ENCODE measurements at regions not wholly inside any gene's neighbourhood (a gene's known extent, or its start where the extent isn't known, plus 50 kb on each side); places are given as distances from the start of the nearest gene placed in this dataset.
"Not testable (repeated sequence)": the region's sequence is repeated elsewhere in the genome, so short reads cannot be mapped to it uniquely, and the experiment has no call there.

DNA sequence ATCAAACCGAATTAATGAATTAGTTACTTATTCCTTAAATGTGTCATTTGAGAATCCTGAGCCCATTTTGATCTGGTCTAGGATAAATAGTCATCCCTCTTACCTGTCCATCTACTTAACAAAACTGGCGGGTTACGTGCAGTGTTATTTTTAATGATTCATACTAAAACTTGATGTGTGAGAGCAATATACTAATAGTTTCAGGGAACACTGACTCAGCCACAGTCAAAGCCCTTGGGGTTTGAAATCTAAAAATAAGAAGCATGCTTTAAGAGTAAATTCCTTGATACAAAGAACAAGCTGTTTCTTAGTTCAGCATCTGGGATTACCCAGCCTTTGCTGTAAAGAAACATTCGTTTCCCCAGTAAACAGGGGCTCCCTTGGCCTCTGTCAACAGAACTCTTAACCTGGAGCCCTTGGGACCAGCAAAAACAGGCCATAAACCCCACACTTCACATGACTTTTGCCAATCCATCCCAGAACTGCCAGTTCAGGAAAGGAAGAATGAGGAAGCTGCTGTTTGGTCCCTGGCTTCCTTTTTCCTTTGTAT lies 370.6 kb upstream of the IGFBP3 start:
- in situ Hi-C loops (cut with HindIII; ENCODE audit: low sequenced_read_pairs), result no loop called here

DNA sequence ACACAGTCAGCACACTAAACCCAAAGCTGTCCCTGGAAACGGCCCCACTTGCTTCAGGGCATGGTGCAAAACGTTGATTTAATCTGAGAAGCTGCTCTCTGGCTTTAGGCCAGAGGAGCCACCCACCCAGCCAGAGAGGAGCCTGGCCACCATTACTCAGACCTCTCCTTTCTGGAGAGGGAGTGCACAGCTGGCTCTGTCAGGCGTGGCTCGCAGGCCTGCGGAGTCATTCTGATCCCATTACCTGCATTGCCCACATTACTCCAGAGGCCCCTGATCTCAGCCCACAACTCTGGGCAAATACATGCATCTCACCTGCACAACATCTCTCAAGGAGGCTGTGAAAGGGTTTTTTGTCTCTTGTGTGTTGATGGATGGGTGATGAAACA lies 370.0 kb upstream of the IGFBP3 start:
- in situ Hi-C loops (cut with HindIII; ENCODE audit: low sequenced_read_pairs), result no loop called here

DNA sequence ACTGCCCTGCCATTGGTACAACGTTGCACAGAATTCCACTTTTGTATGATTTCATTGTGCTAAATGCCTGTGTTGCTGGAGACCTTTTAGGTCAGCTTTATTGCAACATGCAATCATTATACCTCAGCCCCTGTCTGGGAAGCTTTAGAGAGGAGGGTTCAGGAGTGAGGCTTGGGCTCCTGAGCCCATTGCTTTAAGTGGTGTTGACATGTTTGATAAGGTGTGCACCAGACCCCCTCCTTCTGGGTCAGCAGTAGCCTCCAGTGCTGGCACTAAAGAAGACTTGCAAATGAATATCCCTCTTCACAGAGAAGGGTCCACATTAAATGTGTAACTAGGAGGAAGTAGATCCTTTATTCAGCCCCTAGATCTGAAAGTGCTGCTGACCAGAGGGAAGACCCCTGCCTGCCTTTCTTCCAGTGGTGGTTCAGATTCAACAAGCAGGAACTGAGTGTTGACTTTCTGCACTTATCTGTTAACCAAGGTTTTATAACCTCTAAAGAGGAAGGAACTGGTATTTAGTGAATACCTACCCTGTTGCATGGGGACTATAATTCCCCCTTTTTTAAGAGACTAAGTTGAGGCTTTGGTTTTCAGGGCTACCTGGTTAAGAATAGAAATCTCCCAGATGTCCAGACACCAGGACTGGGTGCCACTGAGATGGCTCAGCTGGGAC lies 369.4 kb upstream of the IGFBP3 start:
- in situ Hi-C loops (cut with HindIII; ENCODE audit: low sequenced_read_pairs), result no loop called here

DNA sequence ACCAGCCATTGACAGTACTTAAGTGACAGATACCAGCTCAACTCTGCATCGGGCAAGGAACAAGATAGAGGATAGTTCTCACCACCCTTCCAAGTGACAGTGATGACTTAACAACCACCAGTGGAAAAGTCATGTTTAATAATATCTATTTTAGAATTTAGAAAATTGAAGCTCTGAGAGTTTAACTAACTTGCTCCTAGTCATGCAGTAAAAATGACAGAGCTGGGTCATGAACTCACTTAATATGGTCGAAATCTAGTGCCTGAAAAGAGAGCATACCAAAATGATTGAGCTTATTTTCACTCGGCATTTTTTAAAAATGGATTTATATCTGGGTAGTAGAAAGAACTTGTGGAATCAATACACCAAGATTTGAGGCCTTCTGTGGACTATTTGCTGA lies 367.8 kb upstream of the IGFBP3 start:
- in situ Hi-C loops (cut with HindIII; ENCODE audit: low sequenced_read_pairs), result no loop called here

DNA sequence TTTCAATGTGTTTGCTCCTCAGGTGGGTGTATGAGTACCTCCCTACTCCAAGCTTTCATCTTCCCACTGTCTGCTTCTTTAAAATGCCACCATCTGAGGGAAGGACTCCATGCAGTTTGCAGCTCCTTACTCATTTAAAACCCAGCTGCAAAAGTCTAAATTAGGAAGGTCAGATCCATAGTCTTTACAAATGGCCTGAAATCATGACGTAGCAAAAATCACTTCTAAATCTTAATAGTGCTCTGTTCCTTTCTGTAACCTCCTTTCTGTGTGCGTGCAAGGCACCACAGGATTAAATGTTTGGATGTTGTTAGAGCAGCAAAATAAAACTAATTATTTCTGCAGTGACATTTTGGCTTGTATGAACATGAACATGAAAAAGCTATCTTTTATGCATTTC lies 366.9 kb upstream of the IGFBP3 start:
- in situ Hi-C loops (cut with HindIII; ENCODE audit: low sequenced_read_pairs), result no loop called here

DNA sequence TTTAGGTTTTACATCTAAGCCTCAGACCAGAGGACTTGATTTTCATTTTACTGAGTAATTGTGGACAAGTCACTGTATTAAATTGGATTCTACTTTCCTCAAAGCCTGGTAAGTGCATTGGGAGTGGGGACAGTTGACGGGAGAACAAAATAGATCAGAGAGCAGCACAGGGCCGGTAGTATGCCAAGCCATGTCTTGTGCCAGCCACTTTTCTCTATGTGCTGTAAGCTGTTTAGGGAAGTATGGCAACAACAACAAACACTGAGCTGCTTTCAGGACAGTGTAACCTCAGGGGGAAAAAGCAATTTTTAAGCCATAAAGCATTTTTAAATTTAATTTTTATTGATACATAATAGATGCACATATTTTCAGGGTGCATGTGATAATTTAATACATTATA lies 365.9 kb upstream of the IGFBP3 start:
- in situ Hi-C loops (cut with HindIII; ENCODE audit: low sequenced_read_pairs), result no loop called here

DNA sequence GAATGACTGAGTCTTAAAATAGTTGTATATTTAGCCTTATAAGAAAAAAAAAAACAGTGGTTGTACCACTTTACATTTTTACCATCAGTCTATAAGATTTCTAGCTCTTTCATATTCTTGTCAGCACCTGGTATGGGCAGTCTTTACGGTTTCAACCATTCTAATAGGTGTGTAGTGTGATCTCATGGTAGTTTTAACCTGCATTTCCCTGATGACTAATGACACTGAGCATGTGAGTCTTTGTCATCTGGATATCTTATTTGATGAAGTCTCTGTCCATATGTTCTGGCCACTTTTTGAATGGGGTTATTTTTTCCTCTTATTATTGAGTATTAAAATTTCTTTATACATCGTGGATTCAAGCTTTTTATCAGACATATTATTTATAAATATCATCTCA lies 365.3 kb upstream of the IGFBP3 start:
- in situ Hi-C loops (cut with HindIII; ENCODE audit: low sequenced_read_pairs), result no loop called here

DNA sequence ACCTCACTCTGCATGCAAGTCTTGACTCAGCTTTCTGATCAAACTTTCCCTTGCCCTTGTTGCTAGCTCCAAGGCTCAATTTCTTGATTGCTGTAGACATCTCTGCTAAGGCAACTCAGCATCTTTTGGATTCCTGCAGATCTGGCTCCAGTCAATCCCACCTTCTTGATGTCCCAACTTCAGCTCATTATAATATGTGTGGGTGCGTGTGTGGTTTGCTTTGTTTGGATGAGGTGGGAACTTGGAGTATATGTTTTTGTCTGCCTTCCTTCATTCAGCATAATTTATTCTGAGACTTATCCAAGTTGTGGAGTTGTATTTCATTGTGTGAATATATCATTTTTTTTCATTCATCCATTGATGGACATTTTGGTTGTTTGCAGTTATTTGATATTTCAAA lies 364.8 kb upstream of the IGFBP3 start:
- in situ Hi-C loops (cut with HindIII; ENCODE audit: low sequenced_read_pairs), result no loop called here

DNA sequence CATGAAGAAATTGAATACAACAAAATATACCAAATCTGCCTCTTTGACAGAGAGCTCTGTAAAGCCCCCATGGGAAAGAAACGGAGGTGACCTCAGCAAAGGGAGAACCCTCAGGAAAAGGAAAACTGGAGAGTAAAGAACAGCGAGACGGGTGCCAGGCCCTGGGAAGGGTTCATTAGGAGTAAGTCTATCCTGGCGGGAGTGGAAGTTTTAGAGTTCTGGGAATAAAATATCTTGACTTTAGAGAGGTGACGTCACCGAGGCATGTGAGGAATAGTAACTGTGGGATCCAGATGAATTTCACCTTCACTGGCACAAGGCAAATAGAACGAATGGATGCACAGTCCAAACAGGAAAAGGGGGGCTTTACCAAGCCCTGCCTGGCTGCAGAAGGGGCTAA lies 362.8 kb upstream of the IGFBP3 start:
- in situ Hi-C loops (cut with HindIII; ENCODE audit: low sequenced_read_pairs), result no loop called here

DNA sequence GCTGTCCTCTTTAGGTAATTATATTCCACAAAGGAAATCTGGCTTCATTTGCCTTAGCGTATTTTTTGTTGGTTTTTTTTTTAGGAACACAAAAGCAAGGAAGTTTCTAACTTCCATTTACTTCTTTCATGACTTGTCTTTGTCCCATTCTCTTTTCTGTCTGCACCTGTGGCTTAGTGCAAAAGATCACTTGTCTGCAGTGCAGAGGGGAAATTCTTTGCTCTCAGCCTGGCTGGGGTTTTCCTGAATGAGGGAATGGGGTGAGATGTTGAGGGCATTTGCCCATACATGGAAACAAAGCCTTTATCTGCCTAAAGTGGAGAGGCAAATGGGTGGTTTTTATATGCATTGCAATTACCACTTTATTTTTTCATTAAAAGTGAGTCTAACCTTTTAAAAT lies 361.1 kb upstream of the IGFBP3 start:
- in situ Hi-C loops (cut with HindIII; ENCODE audit: low sequenced_read_pairs), result no loop called here

DNA sequence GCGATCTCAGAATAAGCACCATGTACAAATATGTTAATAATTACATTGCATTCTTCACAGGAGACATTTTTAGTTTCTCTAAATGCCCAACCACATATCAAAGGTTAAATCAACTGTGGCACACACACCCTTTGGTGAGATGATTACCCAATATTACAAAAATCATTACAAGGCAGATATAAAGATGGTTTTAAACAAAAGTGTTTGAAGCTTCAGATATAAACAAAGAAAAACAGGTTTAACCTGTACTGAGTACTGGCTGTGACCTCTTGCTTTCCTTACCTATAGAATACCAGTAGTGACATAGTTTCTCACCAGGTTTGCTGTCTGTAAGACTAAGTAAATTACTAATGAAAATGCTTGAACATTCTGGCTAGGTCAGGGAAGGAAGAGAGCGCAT lies 360.0 kb upstream of the IGFBP3 start:
- in situ Hi-C loops (cut with HindIII; ENCODE audit: low sequenced_read_pairs), result no loop called here

DNA sequence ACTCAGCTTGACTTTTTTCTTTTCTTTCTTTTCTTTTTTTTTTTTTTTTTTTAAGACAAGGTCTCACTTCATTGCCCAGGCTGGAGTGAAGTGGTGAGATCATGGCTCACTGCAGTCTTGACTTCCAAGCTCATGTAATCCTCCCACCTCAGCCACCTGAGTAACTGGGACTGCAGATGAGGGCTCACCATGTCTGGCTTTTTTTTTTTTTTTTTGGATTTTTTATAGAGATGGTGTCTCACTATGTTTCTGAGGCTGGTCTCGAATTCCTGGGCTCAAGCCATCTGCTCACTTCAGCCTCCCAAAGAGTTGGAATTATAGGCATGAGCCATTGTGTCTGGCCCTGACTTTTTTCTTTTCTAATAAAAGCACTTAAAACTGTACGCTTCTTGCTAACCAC lies 358.2 kb upstream of the IGFBP3 start:
- in situ Hi-C loops (cut with HindIII; ENCODE audit: low sequenced_read_pairs), result no loop called here

DNA sequence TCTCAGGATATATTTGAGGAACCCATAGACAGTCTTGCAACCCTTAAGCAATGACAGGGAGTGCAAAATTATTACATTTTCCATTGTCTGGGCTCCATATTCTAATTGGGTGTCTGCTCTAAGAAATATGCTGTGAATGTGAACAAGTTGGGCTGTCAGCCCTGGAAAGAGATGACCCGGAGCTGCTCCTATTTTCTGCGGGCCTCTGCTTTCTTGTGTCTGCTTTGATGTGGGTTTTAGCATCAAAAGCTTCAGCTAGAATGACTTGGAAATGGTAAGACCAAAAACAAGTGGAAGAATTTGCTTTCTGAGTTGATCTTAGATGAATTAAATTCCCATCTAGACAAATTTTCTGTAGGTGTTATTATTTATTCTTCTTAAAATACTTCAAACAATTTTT lies 343.6 kb upstream of the IGFBP3 start:
- in situ Hi-C loops (cut with HindIII; ENCODE audit: low sequenced_read_pairs), result no loop called here

DNA sequence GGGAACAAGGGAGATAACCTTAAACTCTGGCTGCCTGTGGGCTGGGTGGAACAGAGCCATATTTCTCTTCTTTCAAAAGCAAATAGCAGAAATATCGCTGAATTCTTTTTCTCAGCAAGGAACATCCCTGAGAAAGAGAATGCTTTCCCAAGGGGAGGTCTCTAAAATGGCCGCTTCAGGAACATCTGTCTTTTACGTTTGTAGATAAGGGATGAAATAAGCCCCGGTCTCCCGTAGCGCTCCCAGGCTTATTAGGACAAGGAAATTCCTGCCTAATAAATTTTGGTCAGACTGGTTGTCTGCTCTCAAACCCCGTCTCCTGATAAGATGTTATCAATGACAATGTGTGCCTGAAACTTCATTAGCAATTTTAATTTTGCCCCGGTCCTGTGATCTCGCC lies 340.6 kb upstream of the IGFBP3 start:
- in situ Hi-C loops (cut with HindIII; ENCODE audit: low sequenced_read_pairs), result not testable (repeated sequence)

DNA sequence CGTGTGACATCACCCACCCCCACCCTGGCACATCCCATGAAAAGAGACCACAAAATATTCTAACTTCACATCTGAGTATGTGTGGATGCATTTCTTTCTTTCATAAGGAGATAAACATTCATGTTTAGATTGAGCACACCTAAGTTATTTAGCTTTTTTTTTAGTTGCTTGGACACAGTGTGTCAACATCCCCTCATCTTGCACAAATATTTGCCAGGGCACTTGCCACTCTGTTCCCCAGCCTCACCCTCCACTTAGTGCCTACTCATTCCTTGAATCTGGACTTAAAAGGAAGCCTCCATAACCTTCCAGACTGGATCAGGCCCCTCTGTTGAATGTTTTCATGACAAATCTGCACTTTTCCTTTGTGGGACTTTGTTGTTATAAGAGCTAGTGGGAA lies 338.9 kb upstream of the IGFBP3 start:
- in situ Hi-C loops (cut with HindIII; ENCODE audit: low sequenced_read_pairs), result no loop called here

DNA sequence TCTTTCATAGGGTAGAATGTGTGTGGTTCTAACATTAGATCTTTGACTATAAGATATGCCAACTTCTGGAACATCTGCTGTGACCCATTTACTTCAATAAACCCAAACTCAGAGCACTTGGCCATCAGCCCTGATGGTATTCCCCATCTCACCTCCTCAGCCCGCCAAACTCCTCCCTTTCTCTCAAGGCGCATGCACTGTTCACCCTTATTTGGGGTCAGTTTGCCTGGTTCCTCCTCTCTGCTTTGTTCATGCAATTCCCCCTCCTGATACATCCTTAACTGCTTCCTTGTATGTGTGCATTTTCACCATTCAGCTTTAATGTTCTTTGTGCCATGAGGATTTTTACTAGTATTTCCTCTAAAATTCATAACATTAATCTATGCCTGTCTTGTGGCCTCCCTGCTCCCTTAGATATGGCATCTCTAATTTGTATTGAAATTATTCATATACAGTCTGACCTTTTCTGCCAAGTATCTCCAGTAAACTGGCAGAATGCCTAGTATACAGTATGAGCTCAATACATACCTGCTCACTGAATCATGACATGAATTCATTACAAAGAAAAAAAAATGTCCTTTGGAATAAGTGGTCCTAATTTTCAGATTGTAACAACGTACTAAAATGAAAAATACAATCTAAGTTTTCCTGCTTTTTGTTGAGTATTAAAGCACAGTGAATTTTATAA lies 336.8 kb upstream of the IGFBP3 start:
- in situ Hi-C loops (cut with HindIII; ENCODE audit: low sequenced_read_pairs), result no loop called here

DNA sequence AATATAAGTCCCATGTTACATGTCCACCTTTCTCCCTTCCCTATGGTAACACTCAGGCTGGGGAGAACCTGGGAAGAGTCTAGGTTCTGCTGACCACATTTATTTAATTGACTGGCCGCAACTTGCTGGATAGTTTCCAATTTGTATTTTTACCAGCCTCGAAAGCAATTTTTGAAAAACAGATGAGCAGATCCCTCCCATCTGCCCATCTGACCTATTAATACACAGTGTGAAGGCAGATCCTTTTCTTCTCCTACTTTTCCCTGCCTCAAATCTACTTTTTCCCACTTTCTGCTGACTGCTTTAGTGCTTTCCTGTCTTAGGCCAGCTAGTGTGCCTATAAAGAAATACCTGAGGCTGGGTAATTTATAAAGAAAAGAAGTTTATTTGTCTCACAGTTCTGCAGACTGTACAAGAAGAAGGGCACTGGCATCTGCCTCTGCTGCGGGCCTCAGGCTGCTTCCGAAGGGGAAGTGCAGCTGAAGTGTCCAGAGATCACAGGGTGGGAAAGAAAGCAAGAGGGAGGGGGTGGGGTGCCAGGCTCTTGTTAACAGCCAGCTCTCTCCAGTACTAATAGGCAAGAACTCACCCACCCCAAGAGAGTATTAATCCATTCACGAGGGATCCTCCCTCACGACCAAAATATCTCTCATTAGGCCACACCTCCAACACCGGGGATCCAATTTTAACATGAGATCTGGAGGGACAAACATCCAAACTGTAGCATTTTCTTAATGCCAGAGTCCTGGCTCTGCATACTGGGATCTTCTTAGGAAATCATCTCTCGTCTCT lies 336.0 kb upstream of the IGFBP3 start:
- in situ Hi-C loops (cut with HindIII; ENCODE audit: low sequenced_read_pairs), result no loop called here

DNA sequence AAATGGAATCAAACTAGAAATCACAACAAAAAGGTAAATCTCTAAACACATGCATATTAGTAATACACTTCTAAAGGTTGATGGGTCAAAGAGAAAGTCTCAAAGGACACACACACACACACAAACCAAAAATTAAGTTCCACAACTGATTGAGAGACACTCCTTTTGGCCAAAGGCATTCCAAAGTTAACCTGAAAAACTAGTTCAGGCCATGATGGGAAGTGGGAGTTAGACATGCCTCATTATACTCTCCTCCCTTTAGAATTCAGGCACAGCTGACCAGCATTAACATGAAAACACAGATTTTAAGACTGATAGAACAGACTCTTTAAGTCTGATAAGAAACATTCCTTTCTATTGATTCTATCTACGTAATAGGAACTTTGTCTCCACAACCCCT lies 332.4 kb upstream of the IGFBP3 start:
- in situ Hi-C loops (cut with HindIII; ENCODE audit: low sequenced_read_pairs), result no loop called here

DNA sequence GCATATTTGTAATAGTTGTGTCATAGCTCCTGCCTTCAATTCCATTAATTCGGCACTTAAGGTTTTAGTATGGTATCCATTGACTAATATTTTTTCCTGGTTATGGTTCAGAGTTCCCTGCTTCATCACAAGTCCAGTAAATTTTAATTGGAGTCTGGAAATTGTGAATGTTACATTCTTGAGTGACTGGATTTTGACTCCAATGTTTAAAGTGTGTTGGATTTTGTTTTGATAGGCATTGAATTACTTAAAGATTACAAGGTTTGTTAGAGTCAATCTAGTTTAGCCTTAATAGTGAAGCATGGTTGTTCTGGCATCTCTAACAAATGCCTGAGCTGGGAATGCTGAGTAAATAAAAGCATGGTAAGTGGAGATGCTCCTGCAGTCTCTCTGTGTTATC lies 326.6 kb upstream of the IGFBP3 start:
- in situ Hi-C loops (cut with HindIII; ENCODE audit: low sequenced_read_pairs), result no loop called here

DNA sequence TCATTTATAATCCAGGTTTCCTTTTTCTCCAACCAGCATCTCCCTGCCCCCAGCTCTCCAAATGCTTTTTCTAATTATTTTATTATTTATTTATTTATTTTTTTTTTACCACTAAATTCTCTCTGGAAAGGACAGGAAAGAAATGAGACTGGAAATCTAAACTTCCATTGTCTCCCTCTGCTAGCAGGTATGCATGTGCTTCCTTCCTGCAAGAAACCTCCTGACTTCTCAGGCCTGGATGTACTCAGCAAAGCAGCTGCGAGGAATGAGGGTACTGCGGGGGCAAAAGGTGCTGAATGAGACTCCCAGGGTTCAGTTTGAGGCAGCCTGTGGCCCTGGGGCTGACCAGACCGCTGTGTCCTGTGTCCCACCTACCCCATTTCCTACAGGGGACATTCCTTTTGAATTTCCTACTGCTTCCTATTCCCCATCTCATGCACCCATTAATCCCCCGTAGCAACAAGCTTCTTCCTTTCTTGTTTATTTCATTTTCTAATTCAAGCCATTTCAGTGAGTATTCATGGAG lies 324.6 kb upstream of the IGFBP3 start:
- in situ Hi-C loops (cut with HindIII; ENCODE audit: low sequenced_read_pairs), result no loop called here

DNA sequence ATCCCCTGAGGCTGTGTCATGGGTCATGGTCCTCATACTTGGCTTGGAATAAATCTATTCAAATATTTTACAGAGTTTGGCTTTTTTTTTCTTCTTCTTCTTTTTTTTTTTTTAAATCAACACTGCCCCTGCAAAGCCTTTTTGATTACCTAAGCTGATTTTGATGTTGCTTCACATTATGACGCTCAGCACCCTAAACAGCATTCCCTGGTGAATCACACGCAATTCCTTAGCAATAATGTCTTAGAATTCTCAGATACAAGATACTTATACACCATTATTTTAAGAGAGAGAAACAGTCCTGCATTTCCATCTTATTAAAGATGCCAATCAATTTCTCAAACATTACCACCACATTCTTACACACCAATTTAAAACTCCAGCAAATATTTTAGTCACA lies 323.7 kb upstream of the IGFBP3 start:
- in situ Hi-C loops (cut with HindIII; ENCODE audit: low sequenced_read_pairs), result no loop called here

DNA sequence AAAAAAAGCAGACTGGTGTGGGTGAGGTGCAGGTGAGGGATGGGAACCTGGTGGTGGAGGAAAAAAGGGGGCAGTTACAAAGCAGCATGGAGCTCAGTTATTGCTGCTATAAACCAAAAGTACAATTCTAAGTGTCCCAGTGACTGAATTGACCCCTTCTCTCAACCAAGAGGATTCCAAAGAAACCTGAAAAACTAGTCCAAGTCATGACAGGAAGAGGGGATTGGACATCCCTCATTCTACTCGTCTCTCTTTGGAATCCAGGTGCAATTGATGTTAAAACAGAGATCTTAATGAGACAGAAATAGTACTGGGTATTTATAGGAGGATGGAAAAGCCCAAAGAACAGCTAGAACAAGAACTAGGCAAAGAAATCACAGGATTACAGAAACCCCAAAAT lies 322.3 kb upstream of the IGFBP3 start:
- in situ Hi-C loops (cut with HindIII; ENCODE audit: low sequenced_read_pairs), result no loop called here
